GM18511 (cell line): ENCODE measurements at regions not wholly inside any gene's neighbourhood (a gene's known extent, or its start where the extent isn't known, plus 50 kb on each side); places are given as distances from the start of the nearest gene placed in this dataset.

Experiments
- ATAC-seq: cut with Tn5 transposase; IDR thresholded peaks from one replicate; pipeline ENCODE4 v1.9.1; 2021; ENCODE audit warnings: mild to moderate bottlenecking, moderate library complexity; ENCODE audit not compliant: unreplicated experiment

- ATAC-seq: no peak
Measured at GRCh38 chr18:39994498-39994897, 1960.5 kb upstream of the PIK3C3 start.

GRCh38 chr18:39991696-39992265 is 1963.3 kb upstream of the PIK3C3 start:
- no peak for ATAC-seq

GRCh38 chr18:39990540-39990939 is 1964.5 kb upstream of the PIK3C3 start:
- no peak for ATAC-seq

DNA sequence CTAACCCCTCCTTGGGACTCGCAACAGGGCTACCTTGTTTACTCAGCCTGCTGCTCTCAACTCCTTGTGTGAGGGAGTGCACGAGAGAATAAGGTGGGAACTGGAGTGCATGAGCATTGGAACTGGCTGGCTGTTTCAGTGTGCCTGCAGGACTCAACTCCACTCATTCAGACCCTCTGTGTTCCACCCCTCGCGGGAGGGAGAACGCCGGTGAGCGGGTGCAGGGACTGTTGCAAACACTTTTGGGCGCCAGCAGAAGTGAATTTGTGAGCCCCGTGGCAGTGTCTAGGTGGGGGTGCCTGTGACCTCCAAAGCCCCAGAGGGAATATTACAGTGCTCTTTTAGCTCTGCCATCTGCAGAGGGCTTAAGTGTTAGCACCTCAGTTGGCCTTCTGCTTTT is 1978.3 kb upstream of the PIK3C3 start:
- no peak for ATAC-seq

- no peak for ATAC-seq
Measured at GRCh38 chr18:39972521-39972920, 1982.5 kb upstream of the PIK3C3 start.

DNA sequence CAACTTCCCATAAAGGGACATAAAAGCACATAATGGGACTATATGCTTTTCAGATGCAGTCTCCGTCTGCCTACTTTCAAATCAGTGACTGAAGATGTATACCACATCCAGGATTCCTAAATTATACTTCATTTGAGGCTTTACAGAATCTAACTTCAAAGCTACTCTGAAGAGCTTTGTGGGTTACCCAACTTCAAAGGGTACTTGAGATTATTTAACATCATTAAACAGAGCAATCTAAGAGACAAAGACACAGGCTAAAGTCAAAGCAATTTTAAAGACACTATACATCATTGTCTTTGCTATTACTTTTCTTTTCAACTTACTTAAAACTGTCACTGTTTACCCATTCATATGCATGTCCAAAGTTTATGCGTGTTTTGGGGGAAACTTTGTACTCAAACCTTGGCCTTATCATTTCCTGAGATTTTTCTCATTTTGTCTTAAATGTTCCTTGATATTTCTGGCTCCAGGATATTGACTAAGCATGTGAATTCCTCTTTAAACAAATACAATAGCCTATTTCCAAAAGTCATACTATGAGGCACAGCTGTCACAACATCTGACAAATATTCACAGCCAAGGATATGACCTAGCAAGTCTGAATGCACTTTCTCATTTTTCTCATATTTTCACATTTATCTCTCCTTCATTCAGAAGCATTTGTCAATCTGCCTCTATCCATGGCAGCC is 1985.1 kb upstream of the PIK3C3 start:
- ATAC-seq: no peak

- ATAC-seq: no peak
Measured at GRCh38 chr18:39966275-39966674, 1988.8 kb upstream of the PIK3C3 start.

DNA sequence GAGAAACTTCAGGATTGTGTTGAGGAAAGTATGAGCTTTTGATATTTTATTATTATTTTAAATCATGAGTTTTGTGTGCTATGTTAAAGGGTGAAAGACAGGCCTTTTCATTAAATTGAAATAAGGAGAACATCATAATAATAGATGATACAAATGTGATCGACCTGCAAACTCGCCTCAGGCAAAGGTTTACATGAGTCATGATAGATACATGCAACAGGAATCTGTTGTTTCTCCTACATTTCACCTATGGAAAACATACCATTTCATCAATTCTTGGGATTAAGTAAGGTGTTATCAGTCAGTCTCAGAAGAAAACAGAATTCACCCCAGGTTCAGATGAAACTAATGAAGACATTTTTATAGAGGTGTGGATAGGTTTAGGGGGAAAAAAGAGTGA is 1992.5 kb upstream of the PIK3C3 start:
- no peak for ATAC-seq

GRCh38 chr18:39960550-39960949 is 1994.5 kb upstream of the PIK3C3 start:
- no peak for ATAC-seq

DNA sequence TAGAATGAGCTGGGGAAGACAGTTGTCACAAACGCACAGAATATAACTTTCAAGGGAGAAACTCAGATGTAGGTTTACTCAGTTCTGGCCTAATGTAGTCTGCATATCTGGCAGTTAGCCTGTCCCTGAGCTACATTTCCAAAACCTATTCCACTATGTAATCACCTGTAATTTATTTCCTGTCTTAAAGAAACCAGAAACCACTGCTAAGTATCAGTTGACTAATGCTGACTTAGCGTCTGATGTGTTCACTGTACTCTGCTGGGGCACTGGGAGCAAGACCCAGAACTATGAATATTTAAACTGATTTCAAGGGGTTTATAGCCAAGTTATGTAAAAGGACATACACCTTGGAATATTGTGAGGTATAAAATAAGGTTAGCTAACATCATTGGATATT is 1995.2 kb upstream of the PIK3C3 start:
- ATAC-seq: no peak

DNA sequence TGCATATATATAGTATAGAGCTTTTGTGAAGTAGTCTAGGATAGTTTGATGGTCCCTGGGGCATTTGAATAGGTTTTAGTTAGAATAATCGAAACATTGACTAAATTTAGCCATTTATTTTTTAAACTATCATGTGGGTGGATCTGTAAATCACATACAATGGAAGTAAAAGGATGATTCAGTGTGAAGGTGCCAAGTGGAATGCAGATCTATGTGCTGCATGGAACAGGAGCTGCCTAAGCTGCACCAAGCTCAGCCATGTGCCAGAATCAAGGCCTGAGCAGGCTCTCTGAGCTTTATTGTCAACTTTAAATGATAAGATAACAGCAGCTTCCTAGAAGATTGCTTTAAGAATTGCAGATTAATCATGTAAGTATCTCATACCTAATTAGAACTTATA is 1996.2 kb upstream of the PIK3C3 start:
- no peak for ATAC-seq

GRCh38 chr18:39952816-39953215 is 2002.2 kb upstream of the PIK3C3 start:
- no peak for ATAC-seq

DNA sequence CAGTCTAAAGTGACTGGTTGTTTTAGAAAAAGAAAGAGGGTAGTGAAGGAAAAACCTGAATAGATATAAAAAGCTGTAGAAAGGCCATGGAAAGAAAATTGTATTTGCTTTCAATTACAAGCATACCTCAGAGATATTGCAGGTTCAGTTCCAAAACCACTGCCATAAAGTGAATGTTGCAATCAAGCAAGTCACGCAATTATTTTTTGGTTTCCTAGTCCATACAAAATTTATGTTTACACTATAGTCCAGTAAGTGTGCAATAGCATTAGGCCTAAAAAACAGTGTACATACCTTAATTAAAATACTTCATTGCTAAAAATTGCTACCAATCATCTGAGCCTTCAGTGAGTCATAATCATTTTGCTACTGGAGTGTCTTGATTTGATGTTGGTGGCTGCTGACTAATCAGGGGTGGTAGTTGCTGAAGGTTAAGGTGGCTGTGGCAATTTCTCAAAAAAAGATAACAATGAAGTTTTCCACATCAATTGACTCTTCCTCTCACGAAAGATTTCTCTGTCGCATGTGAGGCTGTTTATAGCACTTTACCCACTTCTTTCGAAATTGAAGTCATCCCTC is 2003.8 kb upstream of the PIK3C3 start:
- no peak for ATAC-seq

- no peak for ATAC-seq
Measured at GRCh38 chr18:39946623-39947061, 2008.4 kb upstream of the PIK3C3 start.

DNA sequence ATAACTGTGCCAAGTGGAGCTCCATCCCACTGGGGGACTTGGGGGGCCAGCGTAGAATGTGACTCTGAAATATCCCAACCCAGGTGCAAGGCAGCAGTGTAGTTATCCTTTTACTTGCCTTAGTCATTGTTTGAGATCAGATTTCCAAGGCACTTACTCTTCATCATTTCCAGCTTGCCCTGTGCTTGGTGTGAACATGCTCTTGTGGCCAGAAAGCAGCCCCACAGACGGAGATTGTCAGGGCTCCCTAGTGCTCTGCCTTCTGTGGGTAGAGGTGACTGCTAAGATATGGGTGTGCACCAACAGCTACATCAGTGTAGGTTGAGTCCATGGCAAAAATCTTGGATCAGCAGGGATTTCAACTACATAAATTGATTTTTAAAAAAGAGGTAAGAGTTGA is 2010.0 kb upstream of the PIK3C3 start:
- no peak for ATAC-seq

GRCh38 chr18:39942702-39943101 is 2012.3 kb upstream of the PIK3C3 start:
- no peak for ATAC-seq

GRCh38 chr18:39938676-39939608 is 2016.1 kb upstream of the PIK3C3 start:
- no peak for ATAC-seq

DNA sequence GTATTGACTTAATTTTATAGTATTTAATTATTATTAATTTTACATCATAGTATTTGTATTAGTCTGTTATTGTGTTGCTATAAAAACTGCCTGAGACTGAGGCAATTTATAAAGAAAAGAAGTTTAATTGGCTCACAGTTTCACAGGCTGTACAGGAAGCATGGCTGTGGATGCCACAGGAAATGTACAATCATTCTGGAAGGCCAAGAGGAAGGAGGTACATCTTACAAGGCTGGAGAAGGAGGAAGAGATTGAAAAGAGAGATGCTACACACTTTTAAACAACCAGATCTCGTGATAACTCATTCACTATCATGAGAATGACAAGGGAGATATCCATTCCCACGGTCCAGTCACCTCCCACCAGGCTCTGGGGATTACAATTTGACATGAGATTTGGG is 2019.4 kb upstream of the PIK3C3 start:
- ATAC-seq: no peak

GRCh38 chr18:39918847-39919246 is 2036.2 kb upstream of the PIK3C3 start:
- no peak for ATAC-seq

- no peak for ATAC-seq
Measured at GRCh38 chr18:39913672-39914366, 2041.2 kb upstream of the PIK3C3 start.

GRCh38 chr18:39911716-39912115 is 2043.3 kb upstream of the PIK3C3 start:
- ATAC-seq: no peak
